GM12865 (cell line): ENCODE measurements at regions not wholly inside any gene's neighbourhood (a gene's known extent, or its start where the extent isn't known, plus 50 kb on each side); places are given as distances from the start of the nearest gene placed in this dataset.
A peak's percentile ranks its signal among the peaks of the same experiment; 100 is the strongest.

Experiments
- DNase-seq: peaks from one replicate; pipeline ENCODE4 v3.0.0; 2010; ENCODE audit warnings: low read depth
- H3K4me3 ChIP-seq: 2 replicates; pipeline ENCODE4 v1.5.1; 2011; ENCODE audit warnings: mild to moderate bottlenecking, low read depth, low read length, control low read depth
- CTCF ChIP-seq: IDR thresholded peaks from 2 replicates; pipeline ENCODE4 v1.5.1; 2011; ENCODE audit warnings: low read length, control low read depth, low read depth, inconsistent platforms; ENCODE audit not compliant: insufficient read depth; ENCODE audit errors: missing control alignments

- no peak for TF ChIP-seq CTCF
- no peak overlapping the region for H3K4me3 ChIP-seq
- DNase-seq = no peak
Observed at GRCh38 chr10:24010436-24010970, 198.4 kb upstream of the KIAA1217 start.

GRCh38 chr10:24012249-24012803 lies 196.6 kb upstream of the KIAA1217 start:
- DNase-seq = no peak
- H3K4me3 ChIP-seq = no peak overlapping the region
- no peak for TF ChIP-seq CTCF

GRCh38 chr10:24027107-24027506 lies 181.8 kb upstream of the KIAA1217 start:
- no peak for TF ChIP-seq CTCF
- H3K4me3 ChIP-seq = no peak overlapping the region
- DNase-seq = no peak

- no peak overlapping the region for H3K4me3 ChIP-seq
- peak; percentile 2 for DNase-seq
- no peak for TF ChIP-seq CTCF
Observed at GRCh38 chr10:24034571-24034970, 174.4 kb upstream of the KIAA1217 start.

- TF ChIP-seq CTCF = no peak
- no peak for DNase-seq
- no peak overlapping the region for H3K4me3 ChIP-seq
Observed at GRCh38 chr10:24035761-24036160, 173.2 kb upstream of the KIAA1217 start.

GRCh38 chr10:24039315-24039714 lies 169.6 kb upstream of the KIAA1217 start:
- no peak for TF ChIP-seq CTCF
- DNase-seq = no peak
- no peak overlapping the region for H3K4me3 ChIP-seq

- TF ChIP-seq CTCF = no peak
- no peak for DNase-seq
- no peak overlapping the region for H3K4me3 ChIP-seq
Observed at GRCh38 chr10:24039897-24040296, 169.0 kb upstream of the KIAA1217 start.
